B cell (primary cell): ENCODE measurements at regions not wholly inside any gene's neighbourhood (a gene's known extent, or its start where the extent isn't known, plus 50 kb on each side); places are given as distances from the start of the nearest gene placed in this dataset.

Experiments used
- ATAC-seq: fragments of 200-7000 bp; cut with Tn5 transposase; one replicate; pipeline ENCODE4 v1.10.0; 2021; ENCODE audit warnings: low read depth, mild to moderate bottlenecking, moderate number of reproducible peaks, moderate library complexity
- CTCF ChIA-PET: fragments of 350-600 bp; sonication (Branson Sonifier 250); formaldehyde crosslinking; loops from one replicate; lab custom pipeline; 2021; ENCODE audit warnings: antibody characterized with exemption, inconsistent platforms; lab: Charles Lee
- POLR2A ChIA-PET: fragments of 350-600 bp; sonication (Branson Sonifier 250); formaldehyde crosslinking; loops from one replicate; lab custom pipeline; 2021; ENCODE audit warnings: antibody characterized with exemption; lab: Charles Lee
- DNase-seq: peaks from one replicate; pipeline ENCODE4 v3.0.0; 2013
- H2AFZ ChIP-seq: 2 replicates; pipeline ENCODE4 v1.6.1; 2012; ENCODE audit warnings: mild to moderate bottlenecking, low read depth, low read length; ENCODE audit not compliant: insufficient read depth, poor library complexity, severe bottlenecking
- H3K27ac ChIP-seq, 2 donors: 1 replicate in 1 of 2; 2 replicates in 1 of 2; pipeline ENCODE4 v1.5.1; 2012 to 2013; ENCODE audit warnings: low read length in 2 of 2, mild to moderate bottlenecking in 2 of 2, moderate library complexity in 1 of 2
- H3K27me3 ChIP-seq, 4 experiments: fragments of 200-600 bp in 1 of 4; sonication (generic) in 1 of 4; replicated peaks in 1 of 4; 1 replicate in 2 of 4; 2 replicates in 2 of 4; pipeline versions ENCODE4 v1.6.1 to v1.7.0; 2013 to 2016; ENCODE audit warnings: low read length in 3 of 4, mild to moderate bottlenecking in 2 of 4, mixed read lengths in 1 of 4, moderate library complexity in 1 of 4; ENCODE audit not compliant: insufficient read depth in 4 of 4, control insufficient read depth in 3 of 4; ENCODE audit errors: control extremely low read depth in 1 of 4
- H3K36me3 ChIP-seq, 2 experiments: replicated peaks in 1 of 2; 1 replicate in 1 of 2; 2 replicates in 1 of 2; pipeline versions ENCODE4 v1.6.1 to v1.7.1; 2013; ENCODE audit warnings: low read length in 1 of 2; ENCODE audit not compliant: insufficient read depth in 2 of 2, control insufficient read depth in 1 of 2; ENCODE audit errors: control extremely low read depth in 1 of 2, extremely low read depth in 1 of 2
- H3K4me1 ChIP-seq, 2 donors: fragments of 200-600 bp in 1 of 2; sonication (generic) in 1 of 2; 1 replicate in 1 of 2; 2 replicates in 1 of 2; pipeline versions ENCODE4 v1.5.1 to v1.6.1; 2013 to 2017; ENCODE audit warnings: low read length in 2 of 2; ENCODE audit not compliant: control insufficient read depth in 2 of 2, insufficient read depth in 2 of 2
- H3K4me2 ChIP-seq: replicated peaks from 2 replicates; pipeline ENCODE3; 2012; ENCODE audit warnings: mild to moderate bottlenecking, low read depth, low read length; ENCODE audit not compliant: poor library complexity, severe bottlenecking
- H3K4me3 ChIP-seq, 5 experiments: fragments of 200-600 bp in 1 of 5; sonication (generic) in 1 of 5; 1 replicate in 3 of 5; 2 replicates in 2 of 5; pipeline versions ENCODE4 v1.5.1 to v1.7.0; 2011 to 2016; ENCODE audit warnings: low read length in 4 of 5, mild to moderate bottlenecking in 4 of 5, low read depth in 2 of 5, control low read depth in 1 of 5, moderate library complexity in 1 of 5; ENCODE audit not compliant: insufficient read depth in 1 of 5; ENCODE audit errors: control extremely low read depth in 1 of 5, extremely low read depth in 1 of 5
- H3K79me2 ChIP-seq: fragments of 200-600 bp; sonication (generic); one replicate; pipeline ENCODE4 v1.6.0; 2016; ENCODE audit warnings: low read length; ENCODE audit not compliant: control insufficient read depth, insufficient read depth
- H3K9ac ChIP-seq: fragments of 200-600 bp; sonication (generic); 2 replicates; pipeline ENCODE4 v1.6.1; 2017; ENCODE audit warnings: mild to moderate bottlenecking, low read length, moderate library complexity
- H3K9me3 ChIP-seq, 3 donors: one replicate each; pipeline versions ENCODE4 v1.6.1 to v1.7.1; 2013; ENCODE audit warnings: low read length in 2 of 3; ENCODE audit not compliant: control insufficient read depth in 2 of 3, insufficient read depth in 1 of 3; ENCODE audit errors: control extremely low read depth in 1 of 3
- H4K20me1 ChIP-seq: 2 replicates; pipeline ENCODE4 v1.6.0; 2012; ENCODE audit warnings: mild to moderate bottlenecking, low read length; ENCODE audit not compliant: insufficient read depth, control insufficient read depth, poor library complexity, severe bottlenecking
- H3K27ac Mint-ChIP-seq: one replicate; pipeline ENCODE4 v1.8.0; 2021; ENCODE audit warnings: mixed read lengths
- H3K27me3 Mint-ChIP-seq: one replicate; pipeline ENCODE4 v1.8.0; 2021; ENCODE audit warnings: mixed read lengths
- H3K4me1 Mint-ChIP-seq: one replicate; pipeline ENCODE4 v1.8.0; 2021; ENCODE audit warnings: mixed read lengths
- H3K4me3 Mint-ChIP-seq: one replicate; pipeline ENCODE4 v1.8.0; 2021; ENCODE audit warnings: mixed read lengths
- H3K9me3 Mint-ChIP-seq: one replicate; pipeline ENCODE4 v1.8.0; 2022; ENCODE audit warnings: mixed read lengths; ENCODE audit not compliant: insufficient read depth
- EZH2 ChIP-seq: IDR thresholded peaks from 2 replicates; pipeline ENCODE4 v1.6.1; 2012; ENCODE audit warnings: borderline replicate concordance, low read depth, mild to moderate bottlenecking, moderate library complexity, low read length; ENCODE audit not compliant: insufficient read depth, poor library complexity, severe bottlenecking
- WGBS: methylation state at CpG from one replicate; pipeline ENCODE4 v1.1.5; 2013; ENCODE audit warnings: missing lambda C conversion rate; ENCODE audit not compliant: insufficient coverage; 5-methylcytosine and 5-hydroxymethylcytosine counted together
- intact Hi-C: fragments of 100-400 bp; cut with micrococcal nuclease; formaldehyde crosslinking; loops from one replicate; pipeline ENCODE4 v1.10.0; 2022
- TF ChIP-seq, protein P1 (sequence below): fragments of 200-600 bp; IDR thresholded peaks from one replicate; pipeline ENCODE4 v1.8.0; 2022; ENCODE audit warnings: antibody characterized with exemption, mild to moderate bottlenecking

DNA sequence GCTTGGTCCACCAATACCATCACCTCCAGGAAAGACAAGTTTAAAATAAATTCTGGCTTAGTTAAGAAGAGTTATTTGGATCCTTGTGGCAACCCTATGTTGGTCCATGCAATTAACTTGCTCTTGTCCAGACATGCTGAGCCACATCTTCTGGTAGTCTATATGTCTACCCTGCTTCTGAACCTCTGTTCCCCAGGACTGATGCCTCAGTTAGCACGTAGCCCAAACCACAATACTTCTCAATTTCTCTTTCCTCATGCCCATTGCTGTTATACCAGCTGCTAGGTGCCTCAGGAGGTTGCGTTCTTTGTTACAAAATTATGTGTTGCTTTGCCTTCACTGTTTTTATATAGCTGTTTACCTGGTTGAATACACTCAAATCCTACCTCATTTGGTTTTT is 116.4 kb upstream of the KCNQ5 start:
- H3K9me3 ChIP-seq, result no peaks in the 10 kb centered on the region
- Mint-ChIP-seq H3K27me3 (peaks cover 27% of the 10 kb centered on the region), H3K9me3 (no peaks in the 10 kb centered on the region), H3K4me3 (no peak overlapping the region), H3K4me1 (no peaks in the 10 kb centered on the region), H3K27ac (no peak overlapping the region)
- H3K27me3 ChIP-seq, result no peaks in the 10 kb centered on the region
- H3K79me2 ChIP-seq, result no peaks in the 10 kb centered on the region
- H3K36me3 ChIP-seq, result no peaks in the 10 kb centered on the region
- no peaks in the 10 kb centered on the region for H3K4me1 ChIP-seq
- no peak overlapping the region for H3K9ac ChIP-seq
- CTCF ChIA-PET, result interaction anchor here (0.6 kb wide), 1 partner anchor 1315 kb away, joined by 5 read pairs; no protein-coding TSS in a partner anchor
- H4K20me1 ChIP-seq, result no peaks in the 10 kb centered on the region
- H3K4me2 ChIP-seq, result no peak overlapping the region
- intact Hi-C loops, result no loop called here
- H3K27ac ChIP-seq, result no peak overlapping the region
- TF ChIP-seq, protein P1, sequence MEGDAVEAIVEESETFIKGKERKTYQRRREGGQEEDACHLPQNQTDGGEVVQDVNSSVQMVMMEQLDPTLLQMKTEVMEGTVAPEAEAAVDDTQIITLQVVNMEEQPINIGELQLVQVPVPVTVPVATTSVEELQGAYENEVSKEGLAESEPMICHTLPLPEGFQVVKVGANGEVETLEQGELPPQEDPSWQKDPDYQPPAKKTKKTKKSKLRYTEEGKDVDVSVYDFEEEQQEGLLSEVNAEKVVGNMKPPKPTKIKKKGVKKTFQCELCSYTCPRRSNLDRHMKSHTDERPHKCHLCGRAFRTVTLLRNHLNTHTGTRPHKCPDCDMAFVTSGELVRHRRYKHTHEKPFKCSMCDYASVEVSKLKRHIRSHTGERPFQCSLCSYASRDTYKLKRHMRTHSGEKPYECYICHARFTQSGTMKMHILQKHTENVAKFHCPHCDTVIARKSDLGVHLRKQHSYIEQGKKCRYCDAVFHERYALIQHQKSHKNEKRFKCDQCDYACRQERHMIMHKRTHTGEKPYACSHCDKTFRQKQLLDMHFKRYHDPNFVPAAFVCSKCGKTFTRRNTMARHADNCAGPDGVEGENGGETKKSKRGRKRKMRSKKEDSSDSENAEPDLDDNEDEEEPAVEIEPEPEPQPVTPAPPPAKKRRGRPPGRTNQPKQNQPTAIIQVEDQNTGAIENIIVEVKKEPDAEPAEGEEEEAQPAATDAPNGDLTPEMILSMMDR, result no peak
- no peak for TF ChIP-seq EZH2
- DNase-seq (no peak), ATAC-seq (no peak)
- H3K4me3 ChIP-seq, result no peak overlapping the region
- no CpG with 5 or more reads among the region's 2 CpGs for WGBS
- POLR2A ChIA-PET, result no interaction called here
- no peak overlapping the region for H2AFZ ChIP-seq

DNA sequence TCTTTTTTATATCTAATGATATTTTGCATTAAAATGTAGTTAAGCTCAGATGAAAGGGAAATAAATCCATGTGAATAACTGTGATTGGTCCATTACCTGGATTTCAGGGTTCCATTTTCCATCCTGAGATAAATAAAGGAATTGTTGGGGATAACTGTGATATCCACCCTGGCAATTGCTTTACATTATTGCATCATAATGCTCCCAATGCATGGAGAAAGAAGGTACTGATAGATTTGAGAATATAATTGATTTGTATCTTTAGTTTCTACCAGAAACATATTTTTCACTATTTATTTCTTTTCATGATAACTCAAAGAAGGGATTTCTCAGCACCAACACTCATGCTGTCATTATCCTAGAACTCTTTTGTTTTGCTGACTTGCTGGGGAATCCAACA is 102.0 kb upstream of the KCNQ5 start:
- CTCF ChIA-PET, result no interaction called here
- Histone ChIP-seq H3K79me2 (no peaks in the 10 kb centered on the region), H3K27me3 (peaks cover 0 to 5% (median 0%) of the 10 kb centered on the region in 4 experiments), H3K27ac (no peak overlapping the region), H4K20me1 (no peaks in the 10 kb centered on the region), H3K9me3 (no peaks in the 10 kb centered on the region), H3K36me3 (no peaks in the 10 kb centered on the region), H3K9ac (no peak overlapping the region), H2AFZ (no peak overlapping the region), H3K4me2 (no peak overlapping the region), H3K4me3 (no peak overlapping the region), H3K4me1 (no peaks in the 10 kb centered on the region)
- Mint-ChIP-seq H3K27ac (no peak overlapping the region), H3K4me1 (peaks cover 3% of the 10 kb centered on the region), H3K4me3 (no peak overlapping the region), H3K27me3 (peaks cover 25% of the 10 kb centered on the region), H3K9me3 (no peaks in the 10 kb centered on the region)
- POLR2A ChIA-PET, result no interaction called here
- intact Hi-C loops, result no loop called here
- TF ChIP-seq EZH2, result no peak
- TF ChIP-seq, protein P1, result no peak
- no peak for ATAC-seq
- no peak for DNase-seq
